ENCODE measurements at regions not wholly inside any gene's neighbourhood (a gene's known extent, or its start where the extent isn't known, plus 50 kb on each side); places are given as distances from the start of the nearest gene placed in this dataset.
"Not testable (repeated sequence)": the region's sequence is repeated elsewhere in the genome, so short reads cannot be mapped to it uniquely, and the experiment has no call there.

DNA sequence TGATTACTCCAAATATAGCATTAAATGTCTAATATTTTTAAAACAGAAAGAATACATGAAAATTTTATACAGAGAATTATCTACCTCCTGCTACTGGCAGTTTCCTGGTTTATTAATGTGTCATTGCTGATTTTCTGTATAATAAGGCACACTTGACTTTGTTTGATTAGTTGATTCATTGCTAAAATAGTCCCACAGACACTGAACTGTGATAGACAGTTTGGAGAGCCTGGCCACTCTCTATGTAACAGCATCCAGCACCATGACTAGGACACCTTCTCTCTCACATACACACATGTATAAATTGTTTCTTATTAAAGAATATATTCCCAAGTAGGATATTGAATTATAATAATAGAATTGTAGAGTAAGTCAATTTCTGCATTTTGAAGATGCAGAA, 368.5 kb upstream of the SNX7 start:
- ChIA-PET CTCF (no interaction called here), POLR2A (no interaction called here)
- Histone ChIP-seq H3K27me3 (ENCODE audit: control insufficient read depth, insufficient read depth, low read length) (no peaks in the 10 kb centered on the region), H3K4me3 (ENCODE audit: low read depth, low read length) (no peak overlapping the region), H3K9me3 (ENCODE audit: control insufficient read depth, insufficient read depth, low read length) (no peaks in the 10 kb centered on the region), H3K27ac (ENCODE audit: low read depth, low read length) (no peak overlapping the region)
- DNase-seq (ENCODE audit: low read depth, low spot score) = no peak
- no peak for TF ChIP-seq CTCF (IDR thresholded peaks at IDR 0.05; ENCODE audit: low read depth, low read length)

- Histone ChIP-seq H3K9me3 (ENCODE audit: control insufficient read depth, insufficient read depth, low read length) (no peaks in the 10 kb centered on the region), H3K27ac (ENCODE audit: low read depth, low read length) (no peak overlapping the region), H3K4me3 (ENCODE audit: low read depth, low read length) (no peak overlapping the region), H3K27me3 (ENCODE audit: control insufficient read depth, insufficient read depth, low read length) (no peaks in the 10 kb centered on the region)
- no peak for TF ChIP-seq CTCF (IDR thresholded peaks at IDR 0.05; ENCODE audit: low read depth, low read length)
- ChIA-PET POLR2A (no interaction called here), CTCF (interaction anchor here (0.6 kb wide), 1 partner anchor 177 kb away, joined by 3 read pairs; no protein-coding TSS in a partner anchor)
- DNase-seq (ENCODE audit: low read depth, low spot score) = no peak
Measured at GRCh38 chr1:98289311-98289710, 368.5 kb upstream of the DPYD start.

DNA sequence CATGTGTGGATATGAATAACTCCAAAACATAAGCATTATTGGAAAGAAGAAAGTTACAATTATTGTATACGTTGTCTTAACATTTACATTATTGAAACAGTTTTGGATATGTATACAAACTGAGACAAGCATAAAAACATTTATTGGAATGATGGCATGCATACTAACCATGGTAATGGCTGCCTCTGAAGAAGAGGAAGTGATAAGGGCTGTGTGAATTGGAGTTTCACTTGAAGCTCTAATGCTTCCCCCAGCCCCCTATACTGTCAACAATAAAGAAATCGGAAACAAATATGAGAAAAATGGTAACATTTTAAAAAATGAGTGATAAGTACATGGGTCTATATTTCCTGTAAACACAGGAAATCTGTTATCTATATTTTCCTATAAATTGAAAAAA, 367.7 kb upstream of the DPYD start:
- Histone ChIP-seq H3K4me3 (ENCODE audit: low read depth, low read length) (no peak overlapping the region), H3K27me3 (ENCODE audit: control insufficient read depth, insufficient read depth, low read length) (no peaks in the 10 kb centered on the region), H3K27ac (ENCODE audit: low read depth, low read length) (no peak overlapping the region), H3K9me3 (ENCODE audit: control insufficient read depth, insufficient read depth, low read length) (no peaks in the 10 kb centered on the region)
- CTCF ChIA-PET = no interaction called here
- POLR2A ChIA-PET = no interaction called here
- TF ChIP-seq CTCF (IDR thresholded peaks at IDR 0.05; ENCODE audit: low read depth, low read length) = no peak
- no peak for DNase-seq (ENCODE audit: low read depth, low spot score)

- CTCF ChIA-PET = no interaction called here
- Histone ChIP-seq H3K9me3 (ENCODE audit: control insufficient read depth, insufficient read depth, low read length) (no peaks in the 10 kb centered on the region), H3K27me3 (ENCODE audit: control insufficient read depth, insufficient read depth, low read length) (no peaks in the 10 kb centered on the region), H3K4me3 (ENCODE audit: low read depth, low read length) (no peak overlapping the region), H3K27ac (ENCODE audit: low read depth, low read length) (no peak overlapping the region)
- TF ChIP-seq CTCF (IDR thresholded peaks at IDR 0.05; ENCODE audit: low read depth, low read length) = no peak
- no peak for DNase-seq (ENCODE audit: low read depth, low spot score)
- POLR2A ChIA-PET = no interaction called here
Measured at GRCh38 chr1:98287626-98288025, 366.8 kb upstream of the DPYD start.

GRCh38 chr1:98286656-98287055, 365.8 kb upstream of the DPYD start:
- Histone ChIP-seq H3K4me3 (ENCODE audit: low read depth, low read length) (no peak overlapping the region), H3K9me3 (ENCODE audit: control insufficient read depth, insufficient read depth, low read length) (no peaks in the 10 kb centered on the region), H3K27ac (ENCODE audit: low read depth, low read length) (no peak overlapping the region), H3K27me3 (ENCODE audit: control insufficient read depth, insufficient read depth, low read length) (no peaks in the 10 kb centered on the region)
- no peak for DNase-seq (ENCODE audit: low read depth, low spot score)
- ChIA-PET POLR2A (no interaction called here), CTCF (no interaction called here)
- no peak for TF ChIP-seq CTCF (IDR thresholded peaks at IDR 0.05; ENCODE audit: low read depth, low read length)

- H3K27me3 ChIP-seq (ENCODE audit: control insufficient read depth, insufficient read depth, low read length); POLR2A ChIA-PET; CTCF ChIA-PET; DNase-seq (ENCODE audit: low read depth, low spot score); H3K27ac ChIP-seq (ENCODE audit: low read depth, low read length); H3K9me3 ChIP-seq (ENCODE audit: control insufficient read depth, insufficient read depth, low read length); H3K4me3 ChIP-seq (ENCODE audit: low read depth, low read length): not testable (repeated sequence)
Measured at GRCh38 chr1:98285286-98285685, 364.5 kb upstream of the DPYD start.
